HEK293T (cell line): ENCODE measurements at regions not wholly inside any gene's neighbourhood (a gene's known extent, or its start where the extent isn't known, plus 50 kb on each side); places are given as distances from the start of the nearest gene placed in this dataset.

Experiments
- ARNT ChIP-seq: fragments of 450-650 bp; IDR thresholded peaks from 2 replicates; pipeline ENCODE4 v1.6.1; 2017; ENCODE audit warnings: mild to moderate bottlenecking
- ELF4 ChIP-seq: fragments of 450-650 bp; IDR thresholded peaks from 2 replicates; pipeline ENCODE4 v1.6.1; 2017; ENCODE audit warnings: antibody characterized with exemption
- SUZ12 ChIP-seq: fragments of 450-650 bp; IDR thresholded peaks from 2 replicates; pipeline ENCODE4 v1.6.1; 2016; ENCODE audit warnings: mild to moderate bottlenecking
- TARDBP ChIP-seq: fragments of 450-650 bp; IDR thresholded peaks from 2 replicates; pipeline ENCODE4 v1.6.1; 2016

- TF ChIP-seq TARDBP (no peak), ELF4 (no peak), SUZ12 (no peak), ARNT (no peak)
Observed at GRCh38 chr7:93804726-93805125, 85.8 kb downstream of the TFPI2 start.
